ENCODE measurements at regions not wholly inside any gene's neighbourhood (a gene's known extent, or its start where the extent isn't known, plus 50 kb on each side); places are given as distances from the start of the nearest gene placed in this dataset.

DNA sequence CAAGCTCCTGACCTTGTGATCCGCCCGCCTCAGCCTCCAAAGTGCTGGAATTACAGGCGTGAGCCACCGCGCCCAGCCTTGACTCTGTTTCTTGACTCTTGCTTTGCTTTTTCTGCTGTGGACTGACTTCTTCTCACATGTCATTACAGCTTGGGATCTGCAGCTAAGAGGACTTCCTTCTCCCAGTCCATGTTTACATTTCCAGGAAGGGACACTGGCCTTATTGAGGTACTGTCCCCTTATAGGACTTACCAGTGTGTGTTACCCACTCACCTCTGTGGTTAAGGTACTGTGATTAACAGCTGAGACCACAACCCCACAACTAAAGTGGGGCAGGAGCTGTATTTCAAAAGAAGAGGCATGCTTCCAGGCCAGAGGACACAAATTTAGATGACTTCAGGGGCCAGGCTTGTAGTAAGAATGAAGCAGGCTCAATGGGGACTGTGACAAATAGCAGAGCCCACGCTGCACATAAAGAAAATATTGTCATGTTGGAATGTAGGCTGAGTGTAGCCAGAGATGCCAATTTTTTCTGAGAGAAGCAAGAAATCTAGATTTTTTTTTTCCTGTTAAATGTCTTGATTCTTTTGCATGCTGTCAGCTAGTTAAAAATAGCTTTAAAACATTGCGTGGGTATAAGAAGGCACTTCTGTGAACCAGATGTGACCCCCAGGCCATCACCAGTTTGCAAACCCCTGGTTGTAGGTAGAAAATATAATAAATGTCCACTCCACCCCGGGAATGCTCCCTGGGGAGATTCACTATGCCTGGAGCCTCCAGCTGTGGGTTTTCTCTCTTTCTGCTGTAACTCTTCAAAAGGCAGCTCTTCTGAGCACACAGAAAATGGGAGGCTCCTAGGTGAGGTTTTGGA, 75.0 kb downstream of the PTPDC1 start:
- DNase-seq (ENCODE audit: low read depth in 2 of 2) = no peak

GRCh38 chr9:94160594-94161501, 76.6 kb downstream of the PTPDC1 start:
- no peak for DNase-seq (ENCODE audit: low read depth in 2 of 2)

DNA sequence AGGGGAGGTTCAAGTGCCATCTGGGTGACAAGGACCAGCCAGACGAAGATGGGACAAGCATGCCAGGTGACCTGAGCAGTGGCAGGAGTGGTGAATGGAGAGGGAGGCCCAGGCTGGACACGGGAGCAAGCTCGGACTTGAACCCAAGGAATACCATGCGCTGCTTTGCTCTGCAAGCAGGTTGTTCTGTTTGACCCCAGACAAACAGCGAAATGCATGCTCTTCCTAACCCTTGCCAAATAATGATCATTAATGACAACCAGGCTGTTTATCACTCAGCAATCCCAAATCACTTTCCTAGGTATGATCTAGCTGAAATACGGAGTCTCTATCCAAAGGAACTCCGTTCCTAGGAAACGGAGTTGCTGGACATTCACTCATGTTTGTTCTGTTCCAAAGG, 77.4 kb downstream of the PTPDC1 start:
- DNase-seq (ENCODE audit: low read depth in 2 of 2) = no peak

- no peak for DNase-seq (ENCODE audit: low read depth in 2 of 2)
Observed at GRCh38 chr9:94164806-94165549, 80.7 kb downstream of the PTPDC1 start.

DNA sequence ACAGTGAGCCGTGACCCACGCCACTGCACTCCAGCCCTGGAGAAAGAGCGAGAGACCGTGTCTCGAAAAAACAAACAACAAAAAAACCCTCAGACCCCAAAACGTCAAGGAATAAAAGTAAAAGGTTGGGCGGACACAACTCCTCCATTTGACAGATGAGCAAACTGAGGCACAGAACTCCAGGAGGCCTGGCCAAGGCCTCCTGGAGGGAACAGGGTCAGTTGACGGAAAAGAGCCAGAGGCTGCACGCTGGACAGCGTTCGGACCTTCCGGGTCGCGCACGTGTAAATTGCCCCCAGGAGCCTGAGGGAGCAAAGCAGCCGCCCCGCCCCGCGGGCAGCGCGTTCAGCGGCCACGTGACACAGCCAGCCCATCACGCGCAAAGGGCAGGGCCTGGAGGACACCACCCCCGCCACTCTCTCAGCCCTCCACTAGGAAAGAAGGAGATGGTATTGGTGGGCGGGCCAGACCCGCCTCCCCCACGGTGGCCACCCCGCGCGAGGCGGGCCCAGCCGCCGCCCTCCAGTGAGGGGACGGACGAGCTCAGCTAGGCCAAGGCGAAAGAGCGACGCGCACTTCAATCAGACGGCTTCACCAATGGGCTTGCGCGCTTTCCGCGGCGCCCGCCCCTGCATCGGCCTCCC, 81.5 kb downstream of the PTPDC1 start:
- peak; percentile 99 for DNase-seq (ENCODE audit: low read depth in 2 of 2)

DNA sequence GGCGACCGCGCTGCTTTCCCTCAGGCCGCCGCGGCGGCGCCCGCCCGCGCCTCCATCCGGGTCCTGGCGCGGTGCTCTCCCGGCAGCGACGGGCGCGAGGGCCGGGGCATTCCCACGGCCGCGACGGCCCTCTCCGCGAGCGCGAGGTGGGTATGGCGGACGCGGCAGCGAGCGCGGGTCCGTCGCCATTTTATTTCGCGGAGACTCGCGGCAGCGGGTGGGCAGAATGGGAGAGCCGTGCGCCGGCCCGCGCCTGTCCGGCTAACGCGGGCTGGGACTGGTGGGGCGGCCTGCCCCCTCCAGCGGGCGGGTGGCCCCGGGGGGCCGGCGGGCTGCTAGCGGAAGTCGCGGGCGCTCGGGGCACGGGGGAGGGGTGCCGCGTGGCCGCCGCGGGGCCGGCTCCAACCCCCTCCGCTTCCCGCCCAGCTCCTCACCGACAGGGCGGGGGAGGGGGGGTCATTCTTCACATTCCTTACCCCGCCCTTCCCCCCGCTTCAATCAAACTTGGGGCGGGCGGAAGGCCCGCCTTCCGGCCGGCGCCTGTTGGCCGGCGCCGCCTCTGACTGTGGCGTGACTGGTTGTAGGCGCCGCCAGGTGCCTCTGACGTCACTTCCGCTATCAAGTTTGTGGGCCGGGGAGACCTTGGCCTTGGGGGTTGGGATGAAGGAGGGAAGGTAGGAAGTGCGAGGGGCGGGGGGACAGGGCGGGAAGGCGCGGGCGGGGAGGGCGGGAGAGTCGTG, 82.1 kb downstream of the PTPDC1 start:
- peak; percentile 98 to 99 for DNase-seq (ENCODE audit: low read depth in 2 of 2)

DNA sequence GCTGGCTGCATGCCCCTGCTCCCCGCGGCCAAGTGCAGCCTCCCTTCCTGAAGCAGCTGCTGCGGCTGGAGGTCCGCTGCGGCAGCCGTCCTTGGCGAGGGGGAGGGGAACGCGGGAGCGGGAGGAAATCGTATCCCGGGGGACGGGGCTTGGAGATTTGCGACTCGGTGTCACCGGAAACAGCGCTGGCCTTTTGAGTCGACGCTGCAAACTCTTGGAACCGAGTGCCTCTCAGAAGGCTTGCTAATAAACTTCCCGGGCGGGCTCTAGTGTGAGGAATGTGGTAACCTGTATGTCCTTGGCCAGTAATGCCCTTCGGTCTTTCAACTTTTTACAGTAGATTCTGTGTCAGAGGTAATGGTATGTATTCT, 82.7 kb downstream of the PTPDC1 start:
- no peak for DNase-seq (ENCODE audit: low read depth in 2 of 2)

DNA sequence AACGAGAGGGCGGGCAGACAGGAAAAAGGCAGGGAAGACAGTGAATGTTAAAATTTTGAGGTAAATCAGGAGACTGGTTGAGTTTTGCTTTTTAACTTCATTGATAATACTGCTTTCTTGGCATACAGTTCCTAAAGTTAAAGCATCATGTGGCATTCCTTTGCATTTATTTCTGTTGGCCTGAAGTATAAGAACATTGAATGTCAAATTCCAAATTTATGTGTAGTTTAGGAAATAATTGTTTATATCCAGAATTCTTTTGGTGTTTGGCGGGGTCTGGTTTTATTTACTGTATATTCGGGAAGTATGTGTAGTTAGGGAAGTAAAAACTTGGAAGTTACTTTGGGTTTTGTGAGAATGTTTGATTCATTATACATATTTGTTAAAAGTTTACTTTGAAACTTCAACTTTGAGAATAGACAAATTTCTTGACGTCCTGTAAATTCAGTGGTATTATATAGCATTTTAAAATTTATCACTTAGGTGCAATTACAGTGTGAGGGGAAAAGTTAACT, 83.2 kb downstream of the PTPDC1 start:
- DNase-seq (ENCODE audit: low read depth in 2 of 2) = no peak

GRCh38 chr9:94168203-94169000, 84.1 kb downstream of the PTPDC1 start:
- no peak for DNase-seq (ENCODE audit: low read depth in 2 of 2)

DNA sequence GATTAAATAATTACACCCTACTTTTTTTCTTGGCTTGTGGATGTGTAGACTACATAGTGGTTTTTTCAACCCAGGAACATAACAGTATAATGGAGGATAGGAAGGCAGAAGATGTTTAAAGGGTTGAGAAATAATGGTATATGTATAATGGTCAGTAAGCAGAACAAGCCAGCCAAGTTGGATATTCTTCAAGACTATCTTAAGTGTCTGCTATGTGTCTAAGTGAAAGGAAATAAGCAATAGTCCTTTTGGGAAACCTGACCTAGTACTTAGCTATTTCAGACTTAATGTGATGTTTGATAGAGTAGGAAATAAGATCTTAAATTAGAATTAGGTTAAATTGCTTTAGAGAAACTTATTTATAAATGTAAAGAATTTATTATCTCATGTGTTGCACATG, 85.7 kb downstream of the PTPDC1 start:
- no peak for DNase-seq (ENCODE audit: low read depth in 2 of 2)

DNA sequence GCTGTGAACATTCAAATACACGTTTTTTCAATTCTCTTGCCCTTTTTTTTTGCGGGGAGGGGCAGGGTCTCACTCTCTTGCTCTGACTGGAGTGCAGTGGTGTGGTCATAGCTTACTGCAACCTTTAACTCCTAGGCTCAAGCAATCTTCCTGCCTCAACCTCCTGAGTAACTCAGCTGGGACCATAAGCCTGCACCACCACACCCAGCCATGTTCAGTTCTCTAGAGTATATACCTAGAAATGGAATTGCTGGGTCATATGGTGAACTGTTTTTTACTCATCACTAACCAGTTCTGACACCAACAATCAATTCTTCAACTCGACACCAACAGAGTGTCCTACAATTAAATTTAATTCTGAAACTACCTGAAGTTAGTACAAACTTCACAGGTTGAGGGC, 85.5 kb upstream of the ZNF169 start:
- DNase-seq (ENCODE audit: low read depth in 2 of 2) = no peak

DNA sequence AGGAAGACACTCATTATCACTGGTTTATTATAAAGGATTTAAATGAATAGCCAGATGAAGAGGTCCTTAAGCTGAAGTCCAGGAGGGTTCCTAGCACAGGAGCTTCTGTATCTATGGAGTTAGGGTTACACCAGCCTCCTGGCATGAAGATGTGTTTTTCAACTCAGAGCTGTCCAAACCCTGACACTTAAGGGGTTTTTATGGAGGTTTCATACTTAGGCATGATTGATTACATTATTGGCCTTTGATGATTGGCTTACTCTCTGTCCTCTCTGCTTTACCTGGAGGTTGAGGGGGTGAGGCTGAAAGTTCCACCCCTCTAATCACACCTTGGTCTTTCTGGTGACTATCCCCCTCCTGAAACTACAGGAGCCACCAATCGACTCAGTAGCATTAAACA, 84.9 kb upstream of the ZNF169 start:
- no peak for DNase-seq (ENCODE audit: low read depth in 2 of 2)

- peak in 1 of 2 donors; percentile 55 for DNase-seq (ENCODE audit: low read depth in 2 of 2)
Observed at GRCh38 chr9:94175669-94176068, 83.4 kb upstream of the ZNF169 start.

- no peak for DNase-seq (ENCODE audit: low read depth in 2 of 2)
Observed at GRCh38 chr9:94176608-94177007, 82.5 kb upstream of the ZNF169 start.

GRCh38 chr9:94178927-94179326, 80.2 kb upstream of the ZNF169 start:
- no peak for DNase-seq (ENCODE audit: low read depth in 2 of 2)

DNA sequence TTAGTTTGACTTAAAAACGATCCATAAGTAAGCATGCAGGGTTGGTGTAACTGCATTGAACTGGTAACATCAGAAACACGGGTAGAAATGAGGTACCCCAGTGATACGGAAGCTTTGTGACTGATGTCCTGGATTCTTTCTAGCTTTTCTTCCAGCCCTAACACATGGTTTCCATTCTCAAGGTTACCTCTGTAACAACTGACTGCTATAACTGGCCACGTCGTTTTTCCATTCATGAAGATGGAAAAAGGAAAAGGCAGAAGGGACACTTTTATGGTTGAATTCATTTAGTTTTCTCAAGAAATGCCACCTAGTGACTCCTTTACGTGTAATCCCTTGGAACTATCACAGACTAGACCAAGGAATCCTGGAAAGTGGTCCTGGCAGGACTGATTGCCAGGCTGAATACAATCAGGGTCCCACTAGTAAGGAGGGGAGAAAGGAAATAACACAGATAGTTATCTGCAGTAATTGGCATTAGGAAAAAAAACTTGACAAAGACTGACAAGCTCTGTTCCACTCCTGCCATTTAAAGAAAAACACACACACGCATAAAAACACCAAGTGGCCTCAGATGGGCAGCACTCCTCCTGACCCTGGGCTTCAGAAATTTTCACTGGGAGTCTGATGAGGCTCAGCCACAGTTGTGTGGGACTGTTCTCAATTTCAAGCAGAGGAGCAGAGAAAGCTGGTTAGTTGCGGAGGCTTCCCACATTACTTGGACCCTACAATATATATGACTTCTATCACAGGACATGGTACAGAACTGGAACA, 77.5 kb upstream of the ZNF169 start:
- DNase-seq (ENCODE audit: low read depth in 2 of 2) = no peak

GRCh38 chr9:94182532-94182931, 76.6 kb upstream of the ZNF169 start:
- no peak for DNase-seq (ENCODE audit: low read depth in 2 of 2)

- DNase-seq (ENCODE audit: low read depth in 2 of 2) = no peak
Observed at GRCh38 chr9:94183240-94183999, 75.7 kb upstream of the ZNF169 start.
